Fibroblast of skin of right biceps (primary cell): ENCODE measurements at regions not wholly inside any gene's neighbourhood (a gene's known extent, or its start where the extent isn't known, plus 50 kb on each side); places are given as distances from the start of the nearest gene placed in this dataset.
"Not testable (repeated sequence)": the region's sequence is repeated elsewhere in the genome, so short reads cannot be mapped to it uniquely, and the experiment has no call there.

ENCODE experiments used
- DNase-seq: peaks from one replicate; pipeline ENCODE4 v3.0.0-alpha.2; 2013

DNA sequence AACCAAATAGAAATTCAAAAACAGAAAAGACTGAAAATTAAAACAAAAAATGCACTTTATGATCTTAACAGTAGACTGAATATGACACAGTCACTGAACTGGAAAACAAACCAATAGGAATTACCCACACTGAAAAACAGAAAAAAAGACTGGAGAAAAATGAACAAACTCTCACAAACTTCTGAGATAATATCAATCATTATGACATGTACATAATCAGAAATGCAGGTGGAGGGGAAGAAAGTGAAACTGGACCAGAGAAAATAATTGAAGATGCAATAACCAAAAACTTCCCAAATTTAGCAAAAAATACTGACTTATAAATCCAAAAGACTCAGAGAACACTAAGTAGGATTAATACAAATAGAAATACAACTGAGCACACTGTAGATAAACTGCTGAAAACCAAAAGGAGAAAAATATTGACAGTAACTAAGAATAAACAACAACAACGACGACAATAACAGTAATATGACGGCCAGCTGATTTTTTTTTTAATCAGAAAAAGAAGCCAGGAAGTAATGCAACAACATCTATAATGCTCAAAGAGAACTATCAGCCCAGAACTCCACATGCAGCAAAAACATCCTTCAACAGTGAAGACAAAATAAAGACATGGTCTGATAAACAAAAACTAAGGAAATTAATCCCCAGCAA, 108.1 kb downstream of the ZFAND4 start:
- DNase-seq = no peak

DNA sequence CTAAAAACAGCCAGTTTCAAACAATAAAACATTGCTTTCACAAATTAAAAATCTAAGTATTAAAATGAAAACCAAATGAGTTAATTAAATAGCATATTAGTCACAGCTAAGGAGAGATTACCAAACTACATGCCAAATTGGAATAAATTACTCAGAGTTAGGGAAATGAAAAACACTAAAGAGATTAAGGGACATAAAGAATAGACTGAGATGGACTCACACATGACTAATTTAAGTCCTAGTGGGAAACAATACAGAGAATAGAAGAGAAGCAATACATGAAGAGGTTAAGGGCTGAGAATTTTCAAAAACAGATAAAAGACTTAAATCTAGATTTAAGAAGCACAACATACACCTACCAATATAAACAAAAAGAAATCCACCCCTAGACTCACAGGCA, 110.6 kb downstream of the ZFAND4 start:
- DNase-seq = no peak

DNA sequence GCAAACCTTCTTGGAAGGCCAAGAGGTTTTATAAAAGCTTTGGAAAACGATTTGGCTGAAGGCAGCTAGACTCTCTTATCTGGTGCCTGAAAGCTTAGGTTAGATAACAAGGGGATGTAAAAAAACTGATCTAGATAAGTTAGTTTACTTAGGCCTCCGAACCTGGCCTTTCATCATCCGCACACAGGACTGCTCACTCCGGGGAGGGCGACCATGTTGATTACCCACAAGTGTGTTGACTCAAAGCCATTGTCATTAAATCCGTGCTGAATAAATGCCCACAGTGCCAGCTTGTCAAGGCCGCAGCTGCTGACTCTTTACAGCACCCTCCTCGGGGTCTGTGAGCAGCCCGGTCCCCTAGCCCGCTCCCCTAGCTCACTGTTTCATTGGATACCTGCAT, 112.3 kb downstream of the ZFAND4 start:
- no peak for DNase-seq

DNA sequence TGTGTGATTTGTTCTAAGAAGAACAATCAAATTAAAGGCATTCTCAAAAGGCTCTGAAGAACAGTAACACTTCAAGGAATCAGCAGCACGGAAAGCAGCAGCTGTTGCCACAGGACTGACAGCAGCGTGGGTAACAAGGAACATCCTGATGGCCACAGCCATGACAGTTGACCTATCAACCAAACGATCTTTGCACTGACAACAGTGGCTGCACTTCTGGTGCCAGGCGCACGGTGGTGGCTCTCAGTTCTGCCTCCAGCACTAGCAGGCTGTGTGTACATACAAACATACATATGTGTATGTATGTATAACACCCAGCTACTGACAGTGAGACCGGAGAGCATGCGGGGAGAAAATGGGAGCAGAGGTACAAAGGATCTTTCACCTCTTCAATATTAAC, 114.1 kb downstream of the ZFAND4 start:
- DNase-seq = no peak

DNA sequence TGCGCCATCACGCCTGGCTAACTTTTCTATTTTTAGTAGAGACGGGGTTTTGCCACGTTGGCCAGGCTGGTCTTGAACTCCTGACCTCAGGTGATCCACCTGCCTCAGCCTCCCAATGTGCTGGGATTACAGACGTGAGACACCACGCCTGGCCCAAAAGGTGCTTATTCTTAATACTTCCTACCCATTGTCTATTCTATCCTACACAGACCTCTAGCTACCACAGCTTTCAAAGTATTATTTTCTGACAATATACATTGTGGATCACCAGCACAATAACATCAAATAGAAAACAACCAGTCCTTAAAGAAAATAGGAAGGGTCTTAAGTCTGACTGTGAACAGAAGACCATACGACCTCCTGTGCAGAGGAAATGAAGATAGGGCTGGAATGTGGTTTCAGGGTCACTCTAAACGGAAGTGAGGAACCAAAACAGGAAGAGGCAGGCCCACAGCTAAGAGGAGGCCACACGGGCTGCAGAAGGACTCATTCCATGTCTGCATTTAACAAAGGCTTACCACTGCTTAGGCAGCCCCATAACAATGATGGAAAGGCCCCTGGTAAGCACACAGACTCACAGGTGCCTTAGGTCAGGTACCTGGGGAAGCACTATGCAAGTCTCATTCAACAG, 115.2 kb downstream of the ZFAND4 start:
- no peak for DNase-seq

DNA sequence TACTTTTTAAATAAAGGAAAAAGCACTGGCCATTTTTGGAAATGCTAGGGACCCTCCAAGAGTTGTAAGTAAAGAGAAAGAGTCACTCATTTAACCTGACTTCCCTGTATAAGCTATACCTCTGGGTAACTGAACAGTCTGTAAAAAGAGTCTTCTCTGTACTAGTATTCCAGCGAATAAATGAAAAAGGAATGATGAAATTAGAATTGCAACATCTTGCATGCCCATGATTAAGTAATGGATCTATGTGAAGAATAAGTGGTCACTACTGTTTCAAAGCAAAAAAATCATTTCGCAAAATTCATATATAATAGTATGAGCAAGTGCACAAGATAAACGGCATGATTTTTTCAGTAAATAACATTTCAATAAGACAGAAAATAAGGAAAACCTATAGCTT, 116.8 kb downstream of the ZFAND4 start:
- DNase-seq = peak; percentile 3

DNA sequence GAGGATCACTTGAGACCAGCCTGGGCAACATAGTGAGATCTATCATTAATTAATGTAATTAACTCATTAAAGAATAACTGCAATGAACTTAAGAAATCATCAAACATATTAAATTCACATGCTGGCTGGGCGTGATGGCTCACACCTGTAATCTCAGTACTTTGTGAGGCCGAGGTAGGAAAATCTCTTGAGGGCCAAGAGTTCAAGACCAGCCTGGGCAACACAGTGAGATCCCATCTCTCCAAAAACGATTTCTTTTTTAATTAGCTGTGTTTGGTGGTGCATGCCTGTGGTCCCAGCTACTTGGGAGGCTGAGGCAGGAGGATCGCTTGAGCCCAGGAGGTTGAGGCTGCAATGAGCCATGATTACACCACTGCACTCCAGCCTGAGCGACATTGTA, 117.2 kb downstream of the ZFAND4 start:
- DNase-seq = not testable (repeated sequence)

DNA sequence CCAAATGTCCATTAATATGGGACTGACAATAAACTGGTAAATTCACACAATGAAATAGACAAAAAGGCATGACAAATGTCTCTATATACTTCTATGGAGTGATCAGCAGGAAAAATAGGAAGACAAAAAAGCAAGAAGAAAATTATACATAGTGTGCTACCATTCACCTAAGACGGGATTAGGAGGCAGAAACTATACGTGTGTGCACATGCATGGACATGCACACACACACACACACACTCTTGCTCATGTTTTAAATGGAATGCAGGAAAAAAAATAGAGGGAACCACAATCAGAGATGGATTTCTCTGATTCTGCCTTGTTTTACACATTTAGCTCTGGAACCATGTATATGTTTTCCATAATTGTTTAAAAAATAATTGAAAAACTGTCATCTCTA, 119.0 kb downstream of the ZFAND4 start:
- DNase-seq = no peak

DNA sequence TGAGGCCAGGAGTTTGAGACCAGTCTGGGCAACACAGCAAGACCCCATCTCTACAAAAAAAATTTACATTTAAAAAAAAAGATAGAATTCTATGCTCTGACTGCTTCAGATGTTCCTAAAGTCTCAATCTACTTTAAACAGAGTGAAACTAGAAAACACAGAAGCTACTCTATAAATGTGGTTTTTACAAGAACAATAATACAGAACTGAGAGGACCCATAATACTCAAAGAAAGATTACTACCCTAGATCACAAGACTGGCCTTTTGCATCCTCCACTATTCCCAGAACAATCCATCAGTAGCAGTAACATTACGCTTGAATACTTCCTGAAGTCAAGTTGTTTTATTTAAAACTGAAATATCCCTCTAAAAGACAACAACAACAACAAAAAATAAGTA, 119.4 kb downstream of the ZFAND4 start:
- no peak for DNase-seq

DNA sequence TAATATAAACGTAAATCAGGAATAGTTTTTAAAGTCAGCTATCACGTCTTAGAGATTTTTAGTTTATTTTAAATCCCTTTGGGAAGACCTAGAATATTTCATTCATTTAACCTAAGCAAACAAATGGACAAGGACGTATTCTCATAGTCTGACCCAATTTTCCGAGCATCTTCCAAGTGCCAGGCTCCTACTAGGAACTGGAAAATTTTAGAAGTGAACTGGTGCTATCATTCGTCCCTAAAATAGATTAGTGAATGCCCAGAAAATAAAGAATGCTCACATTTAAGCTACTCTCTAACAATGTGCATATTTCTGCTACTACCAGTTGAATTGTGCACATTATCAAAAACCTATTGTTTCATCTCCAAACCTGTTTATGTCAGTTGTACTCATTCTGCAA, 120.1 kb downstream of the ZFAND4 start:
- no peak for DNase-seq

DNA sequence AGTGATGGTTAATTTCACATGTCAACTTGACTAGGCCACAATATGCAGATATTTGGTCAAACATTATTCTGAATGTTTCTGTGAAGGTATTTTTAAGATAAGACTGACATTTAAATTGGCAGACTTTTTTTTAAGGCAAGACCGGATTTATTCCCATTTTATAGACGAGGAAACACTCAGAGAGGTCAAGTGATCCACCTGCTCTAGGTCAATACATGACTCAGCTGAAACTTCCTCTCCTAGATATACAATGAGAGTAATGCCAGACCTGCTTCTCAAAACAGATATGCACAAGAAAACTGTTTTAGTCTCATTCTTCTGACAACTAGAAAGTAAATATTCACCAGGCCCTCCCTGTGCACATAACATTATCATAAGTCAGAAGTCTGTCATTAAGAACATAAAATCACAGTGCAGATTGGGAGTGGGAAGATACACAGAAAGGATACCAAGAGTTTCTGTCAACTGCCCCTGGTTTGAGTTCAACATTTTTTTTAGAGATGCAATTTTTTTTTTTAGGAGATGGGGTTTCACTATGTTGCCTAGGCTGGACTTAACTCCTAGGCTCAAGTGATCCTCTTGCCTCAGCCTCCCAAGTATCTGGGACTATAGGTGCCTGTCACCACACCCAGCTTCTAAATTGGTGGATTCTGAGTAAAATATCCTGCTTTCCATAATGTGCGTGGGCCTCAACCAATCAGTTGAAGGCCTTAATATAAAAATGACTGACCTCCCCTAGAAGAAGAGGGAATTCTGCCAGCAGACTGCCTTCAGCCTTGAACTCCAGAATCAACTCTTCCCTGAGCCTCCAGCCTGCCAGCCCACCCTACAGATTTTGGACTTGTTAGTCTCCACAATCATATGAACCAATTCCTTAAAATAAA, 121.4 kb downstream of the ZFAND4 start:
- no peak for DNase-seq

DNA sequence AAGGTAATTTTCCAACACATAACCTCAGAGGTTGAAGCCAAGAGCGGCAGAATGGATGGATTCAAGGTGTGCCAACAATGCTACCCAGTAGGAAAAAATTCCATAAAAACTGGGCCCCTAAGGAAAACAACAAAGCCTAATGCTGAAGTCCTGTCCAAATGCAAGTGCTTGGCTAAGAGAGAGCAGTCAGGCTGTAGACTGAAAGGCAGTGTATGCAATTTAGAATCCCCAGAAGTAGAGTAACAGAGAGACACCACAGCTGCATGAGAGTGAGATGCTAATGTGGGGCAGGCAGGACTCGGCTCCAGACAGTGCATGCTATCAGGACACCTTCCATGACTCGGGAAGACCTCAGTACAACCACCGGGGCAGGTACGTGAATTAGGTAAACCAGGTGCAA, 124.5 kb downstream of the ZFAND4 start:
- DNase-seq = no peak

DNA sequence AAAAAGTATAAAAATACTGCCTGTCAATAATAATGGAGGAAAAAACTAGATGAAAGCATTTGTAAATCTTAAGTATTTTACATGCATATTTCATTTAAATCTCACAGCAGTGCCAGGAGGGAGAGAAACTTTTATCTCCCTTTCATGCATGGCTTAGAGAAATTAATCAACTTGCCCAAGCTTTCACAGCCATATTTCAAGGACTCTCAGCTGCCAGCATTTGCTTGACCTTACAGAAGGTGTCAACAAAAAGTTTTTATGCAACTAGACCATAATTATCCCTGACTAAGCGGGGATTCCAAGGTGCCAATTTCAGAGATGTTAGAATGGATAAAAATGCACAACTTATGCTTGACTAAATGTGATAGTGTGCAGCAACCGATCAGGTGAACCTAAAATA, 125.4 kb downstream of the ZFAND4 start:
- no peak for DNase-seq

DNA sequence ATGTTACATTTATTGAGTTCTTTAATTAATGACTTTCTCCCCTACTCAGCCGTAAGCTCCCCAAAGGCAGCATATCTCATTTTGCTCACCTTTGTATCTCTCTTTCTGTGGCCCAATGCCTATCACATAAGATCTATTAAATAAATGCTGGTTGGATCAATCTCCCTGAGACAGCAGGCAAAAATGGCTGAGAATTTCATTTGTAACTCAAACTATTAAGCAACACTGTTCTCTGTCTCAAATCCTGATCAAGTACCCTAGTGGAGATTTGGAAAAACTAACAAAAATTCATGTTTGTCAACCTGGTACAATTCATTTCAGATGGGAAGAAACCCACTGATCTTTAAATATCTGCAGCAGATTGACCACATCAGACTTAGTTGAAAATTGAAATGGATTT, 127.4 kb downstream of the ZFAND4 start:
- no peak for DNase-seq

DNA sequence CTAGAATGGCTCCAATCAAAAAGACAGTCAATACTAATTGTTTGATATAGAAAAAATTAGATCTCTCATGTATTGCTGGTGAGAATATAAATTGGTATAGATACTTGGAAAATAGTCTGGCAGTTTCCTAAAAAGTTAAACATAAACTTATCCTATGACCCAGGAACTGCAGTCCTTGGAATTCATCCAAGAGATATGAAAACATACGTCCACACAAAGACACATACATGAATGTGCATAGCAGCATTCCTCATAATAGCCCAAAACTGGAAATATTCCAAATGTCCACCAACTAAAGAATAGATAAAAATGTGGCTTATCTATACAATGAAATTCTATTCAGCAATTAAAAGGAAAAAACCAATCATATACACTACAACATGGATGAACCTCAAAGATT, 128.4 kb downstream of the ZFAND4 start:
- DNase-seq = no peak

DNA sequence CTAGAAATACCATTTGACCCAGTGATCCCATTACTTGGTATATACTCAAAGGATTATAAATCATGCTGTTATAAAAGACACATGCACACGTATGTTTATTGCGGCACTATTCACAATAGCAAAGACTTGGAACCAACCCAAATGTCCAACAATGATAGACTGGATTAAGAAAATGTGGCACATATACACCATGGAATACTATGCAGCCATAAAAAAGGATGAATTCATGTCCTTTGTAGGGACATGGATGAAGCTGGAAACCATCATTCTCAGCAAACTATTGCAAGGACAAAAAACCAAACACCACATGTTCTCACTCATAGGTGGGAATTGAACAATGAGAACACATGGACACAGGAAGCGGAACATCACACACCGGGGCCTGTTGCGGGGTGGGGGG, 131.5 kb downstream of the ZFAND4 start:
- not testable (repeated sequence) for DNase-seq

DNA sequence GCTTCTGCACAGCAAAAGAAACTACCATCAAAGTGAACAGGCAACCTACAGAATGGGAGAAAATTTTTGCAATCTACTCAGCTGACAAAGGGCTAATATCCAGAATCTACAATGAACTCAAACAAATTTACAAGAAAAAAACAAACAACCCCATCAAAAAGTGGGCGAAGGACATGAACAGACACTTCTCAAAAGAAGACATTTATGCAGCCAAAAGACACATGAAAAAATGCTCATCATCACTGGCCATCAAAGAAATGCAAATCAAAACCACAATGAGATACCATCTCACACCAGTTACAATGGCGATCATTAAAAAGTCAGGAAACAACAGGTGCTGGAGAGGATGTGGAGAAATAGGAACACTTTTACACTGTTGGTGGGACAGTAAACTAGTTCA, 132.0 kb downstream of the ZFAND4 start:
- not testable (repeated sequence) for DNase-seq

DNA sequence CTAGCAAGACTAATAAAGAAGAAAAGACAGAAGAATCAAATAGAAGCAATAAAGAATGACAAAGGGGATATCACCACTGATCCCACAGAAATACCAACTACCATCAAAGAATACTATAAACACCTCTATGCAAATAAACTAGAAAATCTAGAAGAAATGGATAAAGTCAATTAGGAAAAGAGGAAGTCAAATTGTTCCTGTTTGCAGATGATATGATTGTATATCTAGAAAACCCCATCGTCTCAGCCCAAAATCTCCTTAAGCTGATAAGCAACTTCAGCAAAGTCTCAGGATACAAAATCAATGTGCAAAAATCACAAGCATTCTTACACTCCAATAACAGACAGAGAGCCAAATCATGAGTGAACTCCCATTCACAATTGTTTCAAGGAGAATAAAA, 133.0 kb downstream of the ZFAND4 start:
- not testable (repeated sequence) for DNase-seq

DNA sequence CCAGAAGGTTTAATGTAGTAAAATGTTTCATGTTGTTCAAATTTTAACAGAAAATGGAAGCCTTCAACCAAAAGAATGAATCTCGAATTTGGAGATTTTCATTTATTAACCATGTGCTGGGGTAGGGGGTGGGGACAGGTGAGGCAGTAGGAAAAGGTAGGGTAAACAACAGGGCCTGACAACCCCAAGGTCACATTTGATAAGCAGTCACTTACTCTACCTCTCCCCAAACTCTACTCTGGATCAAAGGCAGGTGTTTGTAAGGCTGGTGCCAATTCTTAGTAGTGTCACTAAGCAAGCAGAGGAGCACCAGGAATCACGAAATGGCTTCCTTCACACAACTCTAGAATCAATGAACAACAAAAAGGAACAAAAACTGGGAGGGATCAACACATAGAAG, 138.0 kb downstream of the ZFAND4 start:
- no peak for DNase-seq

DNA sequence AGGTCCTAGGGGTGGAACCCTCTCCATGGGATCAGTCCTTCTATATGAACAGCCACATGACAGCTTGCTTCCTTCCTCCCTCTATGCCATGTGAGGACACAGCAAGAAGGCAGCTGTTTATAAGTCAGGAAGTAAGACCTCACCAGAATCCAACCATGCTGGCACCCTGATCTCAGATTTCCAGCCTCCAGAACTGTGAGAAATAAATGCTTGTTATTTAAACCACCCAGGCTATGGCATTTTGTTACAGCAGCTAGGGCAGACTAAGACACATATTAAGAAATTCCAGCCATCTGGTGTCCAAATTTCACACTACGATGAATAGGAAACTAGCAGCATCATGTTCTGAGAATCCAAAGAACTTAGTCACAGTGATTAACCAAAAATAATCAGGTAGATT, 140.1 kb downstream of the ZFAND4 start:
- DNase-seq = no peak

DNA sequence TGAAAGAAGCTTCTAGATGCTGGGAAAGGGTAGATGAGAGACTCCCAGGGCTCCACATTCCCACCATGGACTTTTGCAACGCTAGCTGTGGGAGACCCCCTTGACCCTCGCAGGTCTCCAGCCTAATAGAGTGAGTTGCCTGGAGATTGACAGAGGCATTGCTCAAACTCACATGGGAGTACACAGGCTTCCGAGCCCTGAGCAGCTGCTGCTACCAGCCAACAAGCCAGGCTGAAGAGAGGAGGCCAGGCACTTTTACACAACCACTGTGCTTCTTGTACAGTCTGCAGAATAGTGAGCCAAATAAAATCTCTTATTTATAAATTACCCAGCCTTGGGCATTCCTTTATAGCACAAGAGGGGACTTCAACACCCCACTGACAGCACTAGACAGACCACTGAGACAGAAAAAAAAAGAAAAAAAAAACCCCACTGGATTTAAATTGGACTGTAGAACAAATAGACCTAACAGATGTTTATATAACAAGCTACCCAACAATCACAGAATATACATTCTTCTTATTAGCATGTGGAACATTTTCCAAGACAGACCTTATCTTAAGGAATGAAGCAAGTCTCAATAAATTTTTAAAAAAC, 146.2 kb downstream of the ZFAND4 start:
- no peak for DNase-seq

DNA sequence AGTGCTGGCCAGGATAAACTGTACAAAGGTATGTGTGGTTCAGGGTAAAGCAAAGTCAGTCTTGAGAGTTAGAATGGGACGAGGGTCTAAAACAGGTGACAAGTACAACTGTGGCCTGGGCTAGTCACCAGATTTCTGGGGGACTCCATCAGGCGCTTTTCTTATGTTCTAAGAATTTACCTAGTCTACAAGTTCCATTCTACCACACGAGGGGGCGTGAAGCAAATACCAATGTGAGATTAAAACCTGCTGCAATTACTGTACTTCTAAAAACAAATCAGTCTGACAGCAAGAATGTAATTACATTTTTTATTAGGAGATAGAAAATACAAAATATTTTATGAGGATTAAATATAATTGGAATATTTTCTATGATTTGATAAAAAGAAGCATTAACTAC, 146.5 kb downstream of the ALOX5 start:
- DNase-seq = no peak

DNA sequence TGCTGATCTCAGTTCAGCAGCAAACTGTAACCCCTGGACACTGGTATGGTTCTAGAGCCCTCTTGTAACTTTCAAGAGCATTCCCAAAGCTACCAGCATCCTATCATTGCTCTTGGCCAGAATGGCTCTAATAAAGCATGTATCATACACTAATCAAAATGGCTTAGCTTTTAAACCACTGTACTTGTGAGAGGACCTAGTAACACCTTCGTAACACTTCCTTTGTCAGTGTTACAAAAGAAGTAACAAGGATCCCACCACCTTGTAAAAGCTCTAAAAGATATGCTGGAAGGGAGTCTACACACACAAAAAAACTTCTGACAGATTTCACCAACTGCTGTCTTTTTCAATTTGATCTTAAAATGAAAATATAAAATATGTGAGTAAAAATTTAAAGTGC, 144.7 kb downstream of the ALOX5 start:
- DNase-seq = no peak

DNA sequence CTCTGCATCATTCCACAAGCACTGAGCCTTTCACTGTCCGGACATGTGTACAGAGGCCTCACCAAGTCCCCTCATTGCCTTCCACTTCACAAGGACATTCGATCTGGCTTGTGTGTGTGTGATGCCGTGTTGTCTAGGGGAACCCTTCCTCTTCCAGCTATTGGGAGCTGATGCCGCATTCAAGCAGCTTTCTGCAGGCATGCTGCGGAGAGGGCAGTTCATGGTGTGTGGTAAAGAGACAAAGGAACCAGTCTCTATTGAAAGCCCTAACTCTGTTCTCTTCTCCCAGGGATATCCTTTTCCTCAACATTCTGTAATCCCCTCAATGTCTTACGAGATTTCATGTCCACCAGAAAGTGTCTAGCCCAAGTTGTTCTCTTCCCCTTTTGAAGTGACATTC, 141.6 kb downstream of the ALOX5 start:
- no peak for DNase-seq
